ENCODE measurements at regions not wholly inside any gene's neighbourhood (a gene's known extent, or its start where the extent isn't known, plus 50 kb on each side); places are given as distances from the start of the nearest gene placed in this dataset.

- TF ChIP-seq CTCF (IDR thresholded peaks at IDR 0.05; ENCODE audit: low read depth, low read length, missing input control) (no peak), SP1 (IDR thresholded peaks at IDR 0.05) (no peak), EGR1 (IDR thresholded peaks at IDR 0.05; ENCODE audit: low read depth in 2 of 2) (no peak), REST (IDR thresholded peaks at IDR 0.05) (no peak), MAX (IDR thresholded peaks at IDR 0.05) (no peak), YY1 (IDR thresholded peaks at IDR 0.05) (no peak), HNF4G (IDR thresholded peaks at IDR 0.05) (no peak), TAF1 (conservative IDR thresholded peaks at IDR 0.05) (no peak), JUND (IDR thresholded peaks at IDR 0.05) (no peak), RAD21 (IDR thresholded peaks at IDR 0.05) (no peak)
- TF ChIP-seq, protein P1, sequence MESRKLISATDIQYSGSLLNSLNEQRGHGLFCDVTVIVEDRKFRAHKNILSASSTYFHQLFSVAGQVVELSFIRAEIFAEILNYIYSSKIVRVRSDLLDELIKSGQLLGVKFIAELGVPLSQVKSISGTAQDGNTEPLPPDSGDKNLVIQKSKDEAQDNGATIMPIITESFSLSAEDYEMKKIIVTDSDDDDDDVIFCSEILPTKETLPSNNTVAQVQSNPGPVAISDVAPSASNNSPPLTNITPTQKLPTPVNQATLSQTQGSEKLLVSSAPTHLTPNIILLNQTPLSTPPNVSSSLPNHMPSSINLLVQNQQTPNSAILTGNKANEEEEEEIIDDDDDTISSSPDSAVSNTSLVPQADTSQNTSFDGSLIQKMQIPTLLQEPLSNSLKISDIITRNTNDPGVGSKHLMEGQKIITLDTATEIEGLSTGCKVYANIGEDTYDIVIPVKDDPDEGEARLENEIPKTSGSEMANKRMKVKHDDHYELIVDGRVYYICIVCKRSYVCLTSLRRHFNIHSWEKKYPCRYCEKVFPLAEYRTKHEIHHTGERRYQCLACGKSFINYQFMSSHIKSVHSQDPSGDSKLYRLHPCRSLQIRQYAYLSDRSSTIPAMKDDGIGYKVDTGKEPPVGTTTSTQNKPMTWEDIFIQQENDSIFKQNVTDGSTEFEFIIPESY (IDR thresholded peaks at IDR 0.05): no peak
Observed at GRCh38 chr5:104363567-104363966, 801.0 kb upstream of the NUDT12 start.

Data from liver (tissue), 3 donors.